SU-DHL-6 (cell line): ENCODE measurements at regions not wholly inside any gene's neighbourhood (a gene's known extent, or its start where the extent isn't known, plus 50 kb on each side); places are given as distances from the start of the nearest gene placed in this dataset.

ENCODE experiments used
- CTCF ChIP-seq: fragments of 200-600 bp; sonication (generic); IDR thresholded peaks from one replicate; pipeline ENCODE4 v1.5.1; 2017; ENCODE audit warnings: antibody characterized with exemption, mild to moderate bottlenecking, low read length, moderate library complexity; ENCODE audit not compliant: insufficient read depth, poor library complexity, severe bottlenecking
- EZH2phosphoT487 ChIP-seq: fragments of 200-600 bp; sonication (generic), shearing (Covaris generic); conservative IDR thresholded peaks from 2 replicates; pipeline ENCODE4 v1.6.1; 2018; ENCODE audit warnings: mild to moderate bottlenecking, antibody characterized with exemption, low read length, moderate library complexity, mixed read lengths

- TF ChIP-seq CTCF (no peak), EZH2phosphoT487 (no peak)
Measured at GRCh38 chr14:105664691-105665090, 138.3 kb downstream of the TMEM121 start.
